Immature natural killer cell (primary cell): ENCODE measurements at regions not wholly inside any gene's neighbourhood (a gene's known extent, or its start where the extent isn't known, plus 50 kb on each side); places are given as distances from the start of the nearest gene placed in this dataset.
"Not testable (repeated sequence)": the region's sequence is repeated elsewhere in the genome, so short reads cannot be mapped to it uniquely, and the experiment has no call there.

Source experiments
- DNase-seq, 3 donors: peaks; one replicate each; pipeline ENCODE4 v3.0.0; 2022; ENCODE audit warnings: mixed read lengths in 1 of 3
- H3K27ac Mint-ChIP-seq, 6 donors: one replicate each; pipeline ENCODE4 v1.8.0; 2020; ENCODE audit warnings: mixed read lengths in 6 of 6, mild to moderate bottlenecking in 5 of 6, inconsistent platforms in 4 of 6, moderate library complexity in 3 of 6
- H3K27me3 Mint-ChIP-seq, 3 donors: one replicate each; pipeline ENCODE4 v1.8.0; 2020 to 2021; ENCODE audit warnings: low read depth in 3 of 3, mild to moderate bottlenecking in 3 of 3, mixed read lengths in 3 of 3, moderate library complexity in 3 of 3, inconsistent platforms in 1 of 3
- H3K36me3 Mint-ChIP-seq, 3 donors: one replicate each; pipeline ENCODE4 v1.8.0; 2020; ENCODE audit warnings: mixed read lengths in 3 of 3, inconsistent platforms in 2 of 3, mild to moderate bottlenecking in 2 of 3
- H3K4me1 Mint-ChIP-seq, 2 donors: one replicate each; pipeline ENCODE4 v1.8.0; 2020; ENCODE audit warnings: inconsistent platforms in 2 of 2, mild to moderate bottlenecking in 2 of 2, mixed read lengths in 2 of 2, moderate library complexity in 1 of 2
- H3K4me3 Mint-ChIP-seq, 5 donors: one replicate each; pipeline ENCODE4 v1.8.0; 2020; ENCODE audit warnings: mild to moderate bottlenecking in 5 of 5, mixed read lengths in 5 of 5, inconsistent platforms in 3 of 5, moderate library complexity in 3 of 5
- H3K9me3 Mint-ChIP-seq, 6 donors: one replicate each; pipeline ENCODE4 v1.8.0; 2020; ENCODE audit warnings: mild to moderate bottlenecking in 6 of 6, mixed read lengths in 6 of 6, inconsistent platforms in 4 of 6, moderate library complexity in 3 of 6

DNA sequence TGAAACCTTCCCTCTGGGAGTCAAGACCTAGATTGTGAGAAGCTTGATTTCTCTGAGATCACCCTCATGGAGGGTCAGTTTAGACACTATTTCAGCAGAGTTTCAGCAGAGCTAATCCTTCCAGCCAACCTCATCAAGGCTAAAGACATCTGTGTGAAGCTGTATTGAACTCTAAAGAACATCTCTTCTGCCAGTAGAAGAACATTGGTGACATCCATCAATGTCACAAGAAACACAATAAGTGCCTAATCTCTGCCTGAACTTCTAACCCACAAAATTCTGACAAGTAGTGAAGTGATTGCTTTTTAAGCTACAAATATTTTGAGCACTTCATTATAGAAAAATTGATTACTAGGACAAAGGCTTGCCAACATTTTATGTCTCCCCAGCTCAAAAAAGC is 475.8 kb upstream of the PCDH20 start:
- no peak for DNase-seq
- Mint-ChIP-seq H3K4me1 (no peaks in the 10 kb centered on the region), H3K4me3 (no peak overlapping the region), H3K36me3 (no peaks in the 10 kb centered on the region), H3K9me3 (peaks cover 0 to 38% (median 24%) of the 10 kb centered on the region in 6 donors), H3K27ac (no peak overlapping the region), H3K27me3 (no peaks in the 10 kb centered on the region)

DNA sequence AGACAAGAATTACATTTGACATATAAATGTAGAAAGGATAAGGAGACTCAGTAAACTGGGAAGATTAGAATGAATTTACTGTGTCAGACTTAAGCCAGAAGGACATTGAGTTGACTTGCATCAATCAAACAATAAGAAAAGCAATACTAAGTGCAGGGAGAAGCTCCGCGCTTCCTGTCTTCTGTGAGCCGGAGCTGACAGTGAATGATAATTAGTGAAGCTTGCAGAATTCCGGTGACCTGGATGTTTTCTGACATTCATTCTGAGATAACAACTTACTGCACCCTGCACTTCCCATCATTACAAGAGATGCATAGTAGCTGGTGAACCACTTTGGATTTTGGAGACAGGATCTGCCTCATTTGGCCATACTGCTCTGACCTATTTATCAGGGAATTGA is 469.2 kb upstream of the PCDH20 start:
- H3K4me3 Mint-ChIP-seq: no peak overlapping the region
- DNase-seq: no peak
- H3K27ac Mint-ChIP-seq: no peak overlapping the region
- H3K27me3 Mint-ChIP-seq: no peaks in the 10 kb centered on the region
- H3K4me1 Mint-ChIP-seq: no peaks in the 10 kb centered on the region
- H3K36me3 Mint-ChIP-seq: no peaks in the 10 kb centered on the region
- H3K9me3 Mint-ChIP-seq: peaks cover 5 to 44% (median 27%) of the 10 kb centered on the region in 6 donors

DNA sequence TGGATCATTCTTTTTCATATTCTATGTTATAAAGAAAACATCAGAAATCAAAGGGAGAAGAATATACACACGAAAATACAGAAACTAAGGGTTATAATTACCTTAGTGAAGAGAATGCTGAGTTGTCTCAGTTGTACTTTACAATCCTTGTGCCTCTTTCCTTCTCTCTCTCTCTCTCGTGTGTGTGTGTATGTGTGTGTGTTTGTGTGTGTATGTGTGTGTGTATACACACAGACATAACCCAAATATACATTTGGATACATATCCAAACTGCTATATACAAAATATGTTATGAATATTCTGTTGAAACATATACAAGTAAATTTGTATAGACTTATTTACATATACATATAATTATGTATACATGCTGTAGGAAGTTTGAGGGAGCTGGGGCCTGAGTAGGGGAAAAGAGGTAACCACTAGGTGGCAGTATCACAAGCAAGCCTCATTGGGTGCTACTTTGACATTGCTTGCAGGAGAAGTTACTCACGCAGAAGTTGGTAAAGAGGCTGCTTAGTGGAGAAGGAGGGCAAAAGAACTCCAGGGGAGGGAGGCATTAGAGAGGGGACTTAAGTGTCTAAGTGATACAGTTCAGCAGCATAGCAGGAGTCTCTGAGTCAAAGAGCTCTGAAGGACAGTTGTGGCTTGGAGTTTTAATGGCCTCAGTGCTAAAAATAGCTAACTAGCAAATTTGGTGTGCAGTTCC is 465.1 kb upstream of the PCDH20 start:
- no peak overlapping the region for H3K4me3 Mint-ChIP-seq
- no peaks in the 10 kb centered on the region for H3K27me3 Mint-ChIP-seq
- no peak overlapping the region for H3K27ac Mint-ChIP-seq
- peaks cover 9 to 56% (median 37%) of the 10 kb centered on the region in 6 donors for H3K9me3 Mint-ChIP-seq
- DNase-seq: no peak
- H3K4me1 Mint-ChIP-seq: no peaks in the 10 kb centered on the region
- H3K36me3 Mint-ChIP-seq: no peaks in the 10 kb centered on the region

DNA sequence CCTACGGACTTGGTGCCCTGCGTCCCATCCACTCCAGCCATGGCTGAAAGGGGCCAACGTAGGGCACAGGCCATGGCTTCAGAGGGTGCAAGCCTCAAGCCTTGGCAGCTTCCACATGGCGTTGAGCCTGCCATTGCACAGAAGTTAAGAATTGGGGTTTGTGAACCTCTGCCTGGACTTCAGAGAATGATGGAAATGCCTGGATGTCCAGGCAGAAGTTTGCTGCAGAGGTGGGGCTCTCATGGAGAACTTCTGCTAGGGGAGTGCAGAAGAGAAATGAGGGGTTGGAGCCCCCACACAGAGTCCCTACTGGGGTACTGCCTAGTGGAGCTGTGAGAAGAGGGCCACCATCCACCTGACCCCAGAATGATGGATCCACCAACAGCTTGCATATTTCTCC is 462.9 kb upstream of the PCDH20 start:
- DNase-seq, H3K36me3 Mint-ChIP-seq, H3K27me3 Mint-ChIP-seq, H3K27ac Mint-ChIP-seq, H3K4me3 Mint-ChIP-seq, H3K4me1 Mint-ChIP-seq: not testable (repeated sequence)
- H3K9me3 Mint-ChIP-seq: peaks cover 6 to 59% (median 36%) of the 10 kb centered on the region in 6 donors

DNA sequence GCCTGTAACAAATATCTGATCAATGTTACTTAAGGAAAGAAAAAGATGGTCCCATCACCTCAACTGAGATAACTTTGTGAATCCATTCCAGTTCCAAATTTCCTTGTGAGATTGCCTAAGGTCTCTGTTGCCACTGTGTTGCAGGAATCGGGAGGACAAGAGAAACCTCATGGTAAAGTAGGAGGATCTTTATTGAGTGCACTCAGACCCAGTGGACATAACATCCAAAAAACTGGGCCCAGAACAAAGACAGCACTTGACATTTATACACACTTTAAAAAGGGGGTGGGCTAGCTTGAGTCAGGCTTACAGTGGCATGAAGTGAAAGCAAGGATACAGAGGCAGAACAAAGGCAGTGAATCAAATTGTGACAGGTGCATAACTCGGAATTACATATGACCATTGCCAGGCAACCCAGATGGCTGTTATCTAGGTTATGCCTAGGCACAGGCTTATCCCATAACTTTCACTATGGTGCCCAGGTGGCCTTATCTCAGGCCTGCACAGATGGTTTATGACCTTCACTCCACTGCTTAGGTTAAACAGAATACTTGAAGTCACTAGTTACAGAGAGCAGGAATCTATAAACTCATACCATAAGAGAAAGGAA is 459.4 kb upstream of the PCDH20 start:
- no peak overlapping the region for H3K4me3 Mint-ChIP-seq
- H3K36me3 Mint-ChIP-seq: no peaks in the 10 kb centered on the region
- peaks cover 7 to 67% (median 38%) of the 10 kb centered on the region in 6 donors for H3K9me3 Mint-ChIP-seq
- no peak overlapping the region for H3K27ac Mint-ChIP-seq
- no peak for DNase-seq
- no peaks in the 10 kb centered on the region for H3K27me3 Mint-ChIP-seq
- H3K4me1 Mint-ChIP-seq: no peaks in the 10 kb centered on the region

DNA sequence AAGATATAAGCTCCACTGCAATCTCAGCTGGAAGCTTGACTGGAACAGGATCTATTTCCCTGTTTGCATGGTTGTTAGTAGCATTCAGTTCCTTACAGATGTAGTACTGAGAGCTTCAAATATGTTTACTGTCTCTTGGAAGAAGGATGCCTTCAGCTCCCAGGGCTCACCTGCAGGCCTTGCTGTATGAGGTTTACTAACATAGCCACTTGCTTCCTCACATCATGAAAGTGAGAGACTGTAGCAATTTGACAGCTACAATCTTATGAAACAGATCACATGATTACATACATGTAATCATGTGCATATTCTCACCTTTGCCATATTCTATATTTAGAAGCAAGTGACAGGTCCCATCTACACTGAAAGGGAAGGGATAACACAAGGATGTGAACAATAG is 458.1 kb upstream of the PCDH20 start:
- H3K9me3 Mint-ChIP-seq: peaks cover 12 to 70% (median 49%) of the 10 kb centered on the region in 6 donors

DNA sequence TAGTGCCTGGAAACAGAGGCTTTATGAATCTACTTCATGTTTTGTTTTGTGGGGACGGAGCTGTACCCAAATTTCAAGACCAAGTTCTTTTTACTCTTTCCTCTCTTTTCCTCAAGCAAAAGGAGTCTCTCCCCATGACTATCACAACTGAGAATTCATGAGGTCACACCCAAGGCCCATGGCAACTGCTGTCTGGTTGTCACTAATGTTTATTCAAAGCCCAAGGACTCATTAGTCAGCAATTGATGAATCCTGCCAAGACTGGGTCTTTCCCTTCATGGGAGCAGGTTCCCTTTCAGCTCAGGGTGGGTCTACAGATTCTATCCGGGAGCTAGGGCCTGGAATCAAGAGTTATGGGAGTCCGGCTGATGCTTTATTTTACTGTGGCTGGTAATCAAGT is 441.5 kb upstream of the PCDH20 start:
- H3K4me1 Mint-ChIP-seq: no peaks in the 10 kb centered on the region
- no peaks in the 10 kb centered on the region for H3K27me3 Mint-ChIP-seq
- H3K27ac Mint-ChIP-seq: no peak overlapping the region
- H3K36me3 Mint-ChIP-seq: no peaks in the 10 kb centered on the region
- DNase-seq: no peak
- H3K9me3 Mint-ChIP-seq: peaks cover 10 to 30% (median 23%) of the 10 kb centered on the region in 6 donors
- H3K4me3 Mint-ChIP-seq: no peak overlapping the region

More for the DNA sequence above, 458.1 kb upstream of the PCDH20 start:
- H3K4me3 Mint-ChIP-seq: no peak overlapping the region
- H3K27me3 Mint-ChIP-seq: no peaks in the 10 kb centered on the region
- H3K4me1 Mint-ChIP-seq: no peaks in the 10 kb centered on the region
- no peak for DNase-seq
- no peak overlapping the region for H3K27ac Mint-ChIP-seq
- no peaks in the 10 kb centered on the region for H3K36me3 Mint-ChIP-seq

DNA sequence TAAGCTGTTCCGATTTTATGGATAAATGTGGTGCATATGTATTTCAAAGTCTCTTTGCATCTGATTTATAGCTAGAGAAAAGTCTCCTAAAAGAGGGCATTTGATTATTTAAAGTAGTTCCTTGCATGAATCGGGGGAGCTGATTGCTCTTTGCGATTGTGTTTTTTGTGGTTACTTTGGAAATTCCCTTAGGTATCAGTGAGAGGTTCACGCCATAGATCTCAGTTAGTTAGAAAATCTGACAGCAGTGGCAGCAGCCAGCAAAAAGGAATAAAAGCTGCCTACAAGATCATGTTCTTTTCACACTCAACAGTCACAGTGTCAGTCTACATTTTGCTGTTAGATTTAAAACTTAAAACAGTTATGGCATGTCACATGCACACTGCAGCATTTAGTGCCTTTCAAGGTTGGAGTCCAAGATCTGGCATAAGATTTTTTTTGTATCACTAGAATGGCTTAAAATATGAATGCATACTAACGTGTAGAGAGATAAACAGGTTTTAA is 436.5 kb upstream of the PCDH20 start:
- H3K4me3 Mint-ChIP-seq: no peak overlapping the region

DNA sequence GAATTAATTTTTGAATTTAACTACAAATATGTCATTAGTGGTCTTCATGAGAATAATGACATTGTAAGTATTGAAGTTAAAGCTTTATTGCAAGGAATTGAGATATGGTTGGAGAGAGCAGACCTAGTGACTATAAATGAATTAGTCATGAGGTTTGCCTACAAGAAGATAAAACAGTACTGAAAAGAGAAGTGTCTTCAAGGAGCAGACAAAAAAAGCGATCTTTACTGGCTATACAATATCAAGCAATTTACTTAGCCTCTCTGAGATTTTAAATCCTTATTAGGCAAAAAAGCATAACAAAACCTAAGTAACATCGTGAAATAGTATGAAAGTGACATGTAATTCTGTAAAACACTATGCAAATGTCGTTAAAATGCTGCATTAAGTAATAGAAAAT is 435.1 kb upstream of the PCDH20 start:
- no peak overlapping the region for H3K4me3 Mint-ChIP-seq

More for the DNA sequence above, 436.5 kb upstream of the PCDH20 start:
- H3K9me3 Mint-ChIP-seq: peaks cover 9 to 39% (median 18%) of the 10 kb centered on the region in 6 donors
- H3K27me3 Mint-ChIP-seq: no peaks in the 10 kb centered on the region
- H3K27ac Mint-ChIP-seq: no peak overlapping the region
- DNase-seq: no peak
- no peaks in the 10 kb centered on the region for H3K4me1 Mint-ChIP-seq
- no peaks in the 10 kb centered on the region for H3K36me3 Mint-ChIP-seq

DNA sequence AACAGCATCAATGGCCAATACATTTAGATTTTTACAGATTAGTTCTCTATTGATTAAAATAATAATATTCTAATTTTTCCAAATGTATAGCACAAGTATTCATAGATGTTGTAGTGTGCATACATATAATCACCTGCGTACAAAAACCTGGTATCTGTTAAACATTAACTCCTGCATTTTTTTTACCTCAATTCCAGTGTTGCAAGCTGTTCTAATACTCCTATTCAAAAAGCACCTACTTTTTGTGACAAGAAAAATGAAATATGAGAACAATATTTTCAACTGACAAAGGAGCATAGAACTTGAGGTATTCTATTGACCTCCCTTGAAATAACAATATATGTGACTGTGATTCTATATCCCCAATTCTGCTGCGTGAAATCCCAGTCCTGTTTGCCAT is 422.9 kb upstream of the PCDH20 start:
- Mint-ChIP-seq H3K27me3 (peaks cover 0 to 1% (median 0%) of the 10 kb centered on the region in 3 donors), H3K4me1 (no peaks in the 10 kb centered on the region), H3K36me3 (no peaks in the 10 kb centered on the region), H3K27ac (no peak overlapping the region), H3K4me3 (no peak overlapping the region), H3K9me3 (peaks cover 17 to 37% (median 22%) of the 10 kb centered on the region in 6 donors)
- no peak for DNase-seq

More for the DNA sequence above, 435.1 kb upstream of the PCDH20 start:
- Mint-ChIP-seq H3K4me1 (no peaks in the 10 kb centered on the region), H3K27ac (no peak overlapping the region), H3K9me3 (peaks cover 6 to 41% (median 16%) of the 10 kb centered on the region in 6 donors), H3K27me3 (no peaks in the 10 kb centered on the region), H3K36me3 (no peaks in the 10 kb centered on the region)
- DNase-seq: no peak

DNA sequence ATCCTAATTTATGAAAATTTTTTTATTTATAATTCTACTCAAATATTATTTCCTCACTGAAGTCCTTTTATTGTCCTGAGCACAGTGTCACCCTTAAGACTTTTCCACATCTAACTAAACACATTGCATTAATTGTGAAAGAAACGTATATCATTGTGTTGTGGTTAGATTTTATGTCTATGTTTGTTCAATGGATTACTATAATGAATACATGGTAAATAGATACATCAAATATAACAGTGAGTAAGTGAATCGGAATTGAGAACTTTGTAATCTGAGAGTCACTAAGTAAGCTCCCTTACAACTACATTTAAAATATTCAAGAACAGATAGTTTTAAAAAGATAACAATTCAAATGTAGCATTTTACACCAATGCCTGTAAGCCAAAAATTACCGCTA is 417.6 kb upstream of the PCDH20 start:
- Mint-ChIP-seq H3K27me3 (peaks cover 0 to 1% (median 0%) of the 10 kb centered on the region in 3 donors), H3K4me1 (no peaks in the 10 kb centered on the region), H3K36me3 (no peaks in the 10 kb centered on the region), H3K4me3 (no peak overlapping the region), H3K27ac (no peak overlapping the region), H3K9me3 (peaks cover 14 to 41% (median 26%) of the 10 kb centered on the region in 6 donors)
- no peak for DNase-seq

DNA sequence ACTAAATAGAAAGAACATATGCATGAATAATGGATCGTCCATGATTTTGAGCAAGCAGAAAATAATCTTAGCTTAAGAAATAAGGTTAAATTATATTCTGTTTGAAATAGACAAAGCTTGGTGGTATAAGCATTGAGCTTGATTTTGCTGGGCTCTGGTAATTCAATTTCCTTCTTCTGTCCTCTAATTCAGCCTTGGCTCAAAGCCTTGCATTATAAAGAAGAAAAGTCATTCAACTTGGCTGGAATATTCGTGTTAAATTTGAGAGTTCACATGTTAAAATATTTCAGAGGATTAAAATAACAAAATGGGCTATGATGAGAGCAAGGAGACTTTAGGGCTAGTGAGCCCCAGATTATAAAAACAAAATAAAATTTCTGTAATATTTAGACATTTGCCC is 415.4 kb upstream of the PCDH20 start:
- Mint-ChIP-seq H3K36me3 (no peaks in the 10 kb centered on the region), H3K4me1 (no peaks in the 10 kb centered on the region), H3K27me3 (peaks cover 0 to 1% (median 0%) of the 10 kb centered on the region in 3 donors), H3K4me3 (no peak overlapping the region), H3K27ac (no peak overlapping the region), H3K9me3 (peaks cover 11 to 44% (median 28%) of the 10 kb centered on the region in 6 donors)
- no peak for DNase-seq

DNA sequence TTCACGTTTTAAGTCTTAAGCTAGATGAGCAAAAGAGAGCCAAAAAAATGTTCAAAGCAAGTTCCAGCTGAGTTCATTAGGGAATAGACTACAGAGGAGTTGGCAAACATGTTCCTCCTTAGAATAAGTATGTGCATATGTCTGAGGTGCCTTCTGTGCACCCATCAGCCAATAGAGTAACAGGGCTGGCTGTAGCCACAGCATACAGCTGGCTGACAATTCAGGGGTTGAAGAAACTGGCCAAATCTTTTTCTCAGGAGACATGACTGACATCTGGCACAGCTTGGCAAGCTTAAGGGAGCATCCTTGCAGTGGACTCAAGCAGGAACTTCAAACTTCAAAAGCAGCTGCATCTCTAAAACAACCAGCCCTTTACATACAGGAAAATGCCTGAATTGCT is 414.8 kb upstream of the PCDH20 start:
- Mint-ChIP-seq H3K36me3 (no peaks in the 10 kb centered on the region), H3K4me3 (no peak overlapping the region), H3K27me3 (no peaks in the 10 kb centered on the region), H3K27ac (no peak overlapping the region), H3K9me3 (peaks cover 7 to 40% (median 24%) of the 10 kb centered on the region in 6 donors), H3K4me1 (no peaks in the 10 kb centered on the region)
- no peak for DNase-seq

DNA sequence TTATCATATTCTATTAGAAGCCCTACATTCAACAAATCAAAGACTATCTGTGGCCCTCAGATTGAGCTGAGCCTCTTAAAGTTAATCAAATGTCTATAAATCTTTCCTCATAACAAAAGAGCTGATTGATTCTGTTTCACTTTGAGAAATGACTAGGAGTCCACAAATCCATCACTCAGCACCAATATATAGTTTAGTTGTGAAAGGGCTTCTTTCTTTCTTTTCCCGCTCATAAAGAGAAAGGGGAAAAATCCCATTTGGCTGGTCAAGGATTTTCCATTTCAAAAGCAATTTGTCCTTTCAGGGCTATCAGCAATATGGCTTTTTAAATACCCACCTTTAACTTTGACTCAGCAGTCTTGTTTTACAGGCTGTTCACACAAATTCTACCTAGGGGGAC is 408.5 kb upstream of the PCDH20 start:
- H3K36me3 Mint-ChIP-seq: no peaks in the 10 kb centered on the region
- DNase-seq: no peak
- H3K4me3 Mint-ChIP-seq: no peak overlapping the region
- H3K4me1 Mint-ChIP-seq: no peaks in the 10 kb centered on the region
- no peak overlapping the region for H3K27ac Mint-ChIP-seq
- H3K9me3 Mint-ChIP-seq: peaks cover 8 to 43% (median 22%) of the 10 kb centered on the region in 6 donors
- peaks cover 0 to 2% (median 1%) of the 10 kb centered on the region in 3 donors for H3K27me3 Mint-ChIP-seq
